Left forelimb (tissue), 1 donor: ENCODE measurements at regions not wholly inside any gene's neighbourhood (a gene's known extent, or its start where the extent isn't known, plus 50 kb on each side); places are given as distances from the start of the nearest gene placed in this dataset.
A peak's percentile ranks its signal among the peaks of the same experiment; 100 is the strongest.

Experiments used
- DNase-seq: peaks from one replicate; pipeline ENCODE4 v3.0.0-alpha.2; 2018; ENCODE audit warnings: low spot score

- DNase-seq = peak; percentile 33
Measured at GRCh38 chr2:10520154-10520553, 72.0 kb upstream of the ODC1 start.

GRCh38 chr2:10519394-10519740 lies 71.2 kb upstream of the ODC1 start:
- DNase-seq = no peak

GRCh38 chr2:10518470-10519393 lies 70.6 kb upstream of the ODC1 start:
- peak; percentile 60 for DNase-seq

- peak; percentile 41 for DNase-seq
Measured at GRCh38 chr2:10517351-10518043, 69.4 kb upstream of the ODC1 start.

- DNase-seq = no peak
Measured at GRCh38 chr2:10515887-10516286, 67.8 kb upstream of the ODC1 start.

- DNase-seq = peak; percentile 5
Measured at GRCh38 chr2:10514743-10515142, 66.6 kb upstream of the ODC1 start.

- DNase-seq = peak; percentile 12
Measured at GRCh38 chr2:10514273-10514672, 66.1 kb upstream of the ODC1 start.

GRCh38 chr2:10513201-10513600 lies 65.1 kb upstream of the ODC1 start:
- DNase-seq = peak; percentile 9

- no peak for DNase-seq
Measured at GRCh38 chr2:10508038-10508437, 59.9 kb upstream of the ODC1 start.

GRCh38 chr2:10507106-10507505 lies 59.0 kb upstream of the ODC1 start:
- peak; percentile 50 for DNase-seq

- DNase-seq = peak; percentile 57
Measured at GRCh38 chr2:10504994-10505820, 57.1 kb upstream of the ODC1 start.

GRCh38 chr2:10504370-10504993 lies 56.4 kb upstream of the ODC1 start:
- peak; percentile 26 for DNase-seq

GRCh38 chr2:10502803-10503107 lies 54.6 kb upstream of the ODC1 start:
- no peak for DNase-seq

- peak; percentile 40 for DNase-seq
Measured at GRCh38 chr2:10501980-10502802, 54.1 kb upstream of the ODC1 start.

- peak; percentile 61 for DNase-seq
Measured at GRCh38 chr2:10501451-10501961, 53.4 kb upstream of the ODC1 start.

- DNase-seq = peak; percentile 33
Measured at GRCh38 chr2:10500601-10501361, 52.7 kb upstream of the ODC1 start.

- peak; percentile 53 for DNase-seq
Measured at GRCh38 chr2:10499911-10500521, 51.9 kb upstream of the ODC1 start.

- peak; percentile 18 for DNase-seq
Measured at GRCh38 chr2:10499275-10499907, 51.3 kb upstream of the ODC1 start.
